Endothelial cell (in vitro differentiated cells): ENCODE measurements at regions not wholly inside any gene's neighbourhood (a gene's known extent, or its start where the extent isn't known, plus 50 kb on each side); places are given as distances from the start of the nearest gene placed in this dataset.

Experiments
- DNase-seq: peaks from one replicate; pipeline ENCODE4 v3.0.0; 2021; ENCODE audit warnings: low spot score
- H3K27ac Mint-ChIP-seq: one replicate; pipeline ENCODE4 v1.8.0; 2021; ENCODE audit warnings: mixed read lengths, inconsistent platforms; ENCODE audit not compliant: unreplicated experiment
- H3K27me3 Mint-ChIP-seq: one replicate; pipeline ENCODE4 v1.8.0; 2021; ENCODE audit warnings: mild to moderate bottlenecking, moderate library complexity, mixed read lengths, inconsistent platforms; ENCODE audit not compliant: unreplicated experiment
- H3K36me3 Mint-ChIP-seq: one replicate; pipeline ENCODE4 v1.8.0; 2021; ENCODE audit warnings: mild to moderate bottlenecking, low read depth, mixed read lengths, inconsistent platforms; ENCODE audit not compliant: unreplicated experiment
- H3K4me1 Mint-ChIP-seq: one replicate; pipeline ENCODE4 v1.8.0; 2021; ENCODE audit warnings: mild to moderate bottlenecking, mixed read lengths, inconsistent platforms; ENCODE audit not compliant: unreplicated experiment
- H3K4me3 Mint-ChIP-seq: one replicate; pipeline ENCODE4 v1.8.0; 2021; ENCODE audit warnings: mild to moderate bottlenecking, mixed read lengths, inconsistent platforms; ENCODE audit not compliant: unreplicated experiment
- H3K9me3 Mint-ChIP-seq: one replicate; pipeline ENCODE4 v1.8.0; 2021; ENCODE audit warnings: mixed read lengths, inconsistent platforms; ENCODE audit not compliant: unreplicated experiment
- TF ChIP-seq, protein P1 (sequence below): fragments of 200-600 bp; sonication (generic); IDR thresholded peaks from one replicate; pipeline ENCODE4 v1.5.0; 2021; ENCODE audit warnings: antibody characterized with exemption; ENCODE audit not compliant: unreplicated experiment

DNA sequence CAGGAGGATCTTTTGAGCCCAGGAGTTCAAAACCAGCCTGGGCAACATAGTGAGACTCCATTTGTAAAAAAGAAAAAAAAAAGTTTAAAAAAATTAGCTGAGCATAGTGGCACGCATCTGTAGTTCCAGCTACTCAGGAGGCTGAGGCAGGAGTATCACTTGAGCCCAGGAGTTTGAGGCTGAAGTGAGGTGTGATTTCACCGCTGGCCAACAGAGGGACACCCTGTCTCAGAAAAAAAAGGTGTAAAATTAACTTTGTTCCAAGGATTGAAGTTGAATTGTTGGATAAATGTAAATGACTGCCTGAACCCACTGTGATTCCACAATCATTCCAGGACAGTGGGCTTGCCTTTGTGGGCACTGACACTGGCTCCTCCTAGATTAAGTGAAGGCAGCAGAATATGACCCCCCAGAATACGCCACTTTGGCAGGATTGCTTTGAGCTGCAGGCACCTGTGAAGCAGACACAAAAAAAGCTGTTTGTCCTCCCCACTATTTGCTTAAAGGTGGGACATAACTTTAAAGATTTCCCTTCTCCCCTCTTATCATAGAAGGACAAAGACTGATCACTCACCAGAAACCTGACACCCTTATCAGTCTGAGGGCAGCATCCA, 57.2 kb upstream of the FOXI2 start:
- Mint-ChIP-seq H3K4me3 (no peak overlapping the region), H3K9me3 (no peaks in the 10 kb centered on the region), H3K36me3 (no peaks in the 10 kb centered on the region), H3K27me3 (peaks cover 2% of the 10 kb centered on the region), H3K27ac (no peak overlapping the region), H3K4me1 (no peaks in the 10 kb centered on the region)
- DNase-seq = peak; percentile 18
- TF ChIP-seq, protein P1, sequence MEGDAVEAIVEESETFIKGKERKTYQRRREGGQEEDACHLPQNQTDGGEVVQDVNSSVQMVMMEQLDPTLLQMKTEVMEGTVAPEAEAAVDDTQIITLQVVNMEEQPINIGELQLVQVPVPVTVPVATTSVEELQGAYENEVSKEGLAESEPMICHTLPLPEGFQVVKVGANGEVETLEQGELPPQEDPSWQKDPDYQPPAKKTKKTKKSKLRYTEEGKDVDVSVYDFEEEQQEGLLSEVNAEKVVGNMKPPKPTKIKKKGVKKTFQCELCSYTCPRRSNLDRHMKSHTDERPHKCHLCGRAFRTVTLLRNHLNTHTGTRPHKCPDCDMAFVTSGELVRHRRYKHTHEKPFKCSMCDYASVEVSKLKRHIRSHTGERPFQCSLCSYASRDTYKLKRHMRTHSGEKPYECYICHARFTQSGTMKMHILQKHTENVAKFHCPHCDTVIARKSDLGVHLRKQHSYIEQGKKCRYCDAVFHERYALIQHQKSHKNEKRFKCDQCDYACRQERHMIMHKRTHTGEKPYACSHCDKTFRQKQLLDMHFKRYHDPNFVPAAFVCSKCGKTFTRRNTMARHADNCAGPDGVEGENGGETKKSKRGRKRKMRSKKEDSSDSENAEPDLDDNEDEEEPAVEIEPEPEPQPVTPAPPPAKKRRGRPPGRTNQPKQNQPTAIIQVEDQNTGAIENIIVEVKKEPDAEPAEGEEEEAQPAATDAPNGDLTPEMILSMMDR = peak; percentile 90
